ENCODE measurements at regions not wholly inside any gene's neighbourhood (a gene's known extent, or its start where the extent isn't known, plus 50 kb on each side); places are given as distances from the start of the nearest gene placed in this dataset.
"Not testable (repeated sequence)": the region's sequence is repeated elsewhere in the genome, so short reads cannot be mapped to it uniquely, and the experiment has no call there.

- DNase-seq (ENCODE audit: low read depth in 2 of 2), result no peak
Measured at GRCh38 chr12:45490232-45490881, 239.1 kb upstream of the ARID2 start.

- no peak for DNase-seq (ENCODE audit: low read depth in 2 of 2)
Measured at GRCh38 chr12:45494279-45494678, 235.2 kb upstream of the ARID2 start.

GRCh38 chr12:45498645-45499044 is 230.9 kb upstream of the ARID2 start:
- no peak for DNase-seq (ENCODE audit: low read depth in 2 of 2)

- no peak for DNase-seq (ENCODE audit: low read depth in 2 of 2)
Measured at GRCh38 chr12:45502481-45503128, 226.9 kb upstream of the ARID2 start.

GRCh38 chr12:45503899-45504298 is 225.6 kb upstream of the ARID2 start:
- no peak for DNase-seq (ENCODE audit: low read depth in 2 of 2)

GRCh38 chr12:45504316-45505010 is 225.0 kb upstream of the ARID2 start:
- no peak for DNase-seq (ENCODE audit: low read depth in 2 of 2)

GRCh38 chr12:45509187-45509586 is 220.3 kb upstream of the ARID2 start:
- no peak for DNase-seq (ENCODE audit: low read depth in 2 of 2)

- DNase-seq (ENCODE audit: low read depth in 2 of 2), result no peak
Measured at GRCh38 chr12:45509621-45510020, 219.9 kb upstream of the ARID2 start.

- no peak for DNase-seq (ENCODE audit: low read depth in 2 of 2)
Measured at GRCh38 chr12:45517381-45517780, 212.1 kb upstream of the ARID2 start.

GRCh38 chr12:45518291-45519235 is 210.9 kb upstream of the ARID2 start:
- peak in 1 of 2 experiments; percentile 6 for DNase-seq (ENCODE audit: low read depth in 2 of 2)

GRCh38 chr12:45522227-45522626 is 207.3 kb upstream of the ARID2 start:
- no peak for DNase-seq (ENCODE audit: low read depth in 2 of 2)

GRCh38 chr12:45526823-45527222 is 202.7 kb upstream of the ARID2 start:
- not testable (repeated sequence) for DNase-seq (ENCODE audit: low read depth in 2 of 2)

- no peak for DNase-seq (ENCODE audit: low read depth in 2 of 2)
Measured at GRCh38 chr12:45532113-45532512, 197.4 kb upstream of the ARID2 start.

GRCh38 chr12:45535610-45536180 is 193.8 kb upstream of the ARID2 start:
- no peak for DNase-seq (ENCODE audit: low read depth in 2 of 2)

GRCh38 chr12:45536284-45536683 is 193.2 kb upstream of the ARID2 start:
- DNase-seq (ENCODE audit: low read depth in 2 of 2), result no peak

- no peak for DNase-seq (ENCODE audit: low read depth in 2 of 2)
Measured at GRCh38 chr12:45540661-45541341, 188.7 kb upstream of the ARID2 start.

GRCh38 chr12:45543887-45544286 is 185.6 kb upstream of the ARID2 start:
- peak; percentile 56 to 57 for DNase-seq (ENCODE audit: low read depth in 2 of 2)

- DNase-seq (ENCODE audit: low read depth in 2 of 2), result no peak
Measured at GRCh38 chr12:45546545-45546944, 183.0 kb upstream of the ARID2 start.

GRCh38 chr12:45547132-45547531 is 182.4 kb upstream of the ARID2 start:
- DNase-seq (ENCODE audit: low read depth in 2 of 2), result no peak

GRCh38 chr12:45547822-45548221 is 181.7 kb upstream of the ARID2 start:
- no peak for DNase-seq (ENCODE audit: low read depth in 2 of 2)

- no peak for DNase-seq (ENCODE audit: low read depth in 2 of 2)
Measured at GRCh38 chr12:45548426-45548825, 181.1 kb upstream of the ARID2 start.

Data from fibroblast of skin of left quadriceps (primary cell).